Neural cell (in vitro differentiated cells): ENCODE measurements at regions not wholly inside any gene's neighbourhood (a gene's known extent, or its start where the extent isn't known, plus 50 kb on each side); places are given as distances from the start of the nearest gene placed in this dataset.

Experiments
- CTCF ChIP-seq: fragments of 450-650 bp; IDR thresholded peaks from 2 replicates; pipeline ENCODE4 v1.5.1; 2014; ENCODE audit warnings: antibody characterized with exemption, mild to moderate bottlenecking, moderate library complexity; ENCODE audit not compliant: poor library complexity, severe bottlenecking
- POLR2AphosphoS5 ChIP-seq: IDR thresholded peaks from 2 replicates; pipeline ENCODE4 v1.6.1; 2012
- TAF1 ChIP-seq: IDR thresholded peaks from 2 replicates; pipeline ENCODE4 v1.6.1; 2012; ENCODE audit warnings: low read depth

- TF ChIP-seq CTCF (no peak), POLR2AphosphoS5 (no peak), TAF1 (no peak)
These were observed 1158.1 kb upstream of the TENM4 start for GRCh38 chr11:80598905-80599304.
